ENCODE measurements at regions not wholly inside any gene's neighbourhood (a gene's known extent, or its start where the extent isn't known, plus 50 kb on each side); places are given as distances from the start of the nearest gene placed in this dataset.
"Not testable (repeated sequence)": the region's sequence is repeated elsewhere in the genome, so short reads cannot be mapped to it uniquely, and the experiment has no call there.

GRCh38 chr6:11473008-11473740 is 64.4 kb upstream of the TMEM170B start:
- 69% methylated on average over 11 of the region's 16 CpGs for WGBS (ENCODE audit: insufficient coverage)
- no peak for DNase-seq (ENCODE audit: low read depth in 4 of 6, low spot score in 6 of 6)

GRCh38 chr6:11471261-11471660 is 66.3 kb upstream of the TMEM170B start:
- H3K27me3 ChIP-seq (ENCODE audit: control insufficient read depth, insufficient read depth, low read length) = no peaks in the 10 kb centered on the region
- WGBS (ENCODE audit: insufficient coverage) = 67% methylated on average over 3 of the region's 4 CpGs
- no peak overlapping the region for H3K27ac ChIP-seq (ENCODE audit: low read depth, low read length)
- H3K36me3 ChIP-seq (ENCODE audit: control insufficient read depth, insufficient read depth, low read length) = no peaks in the 10 kb centered on the region
- no peaks in the 10 kb centered on the region for H3K9me3 ChIP-seq (ENCODE audit: control insufficient read depth, insufficient read depth, low read length)
- no peaks in the 10 kb centered on the region for H3K4me1 ChIP-seq (ENCODE audit: control insufficient read depth, insufficient read depth, low read length)
- DNase-seq (ENCODE audit: low read depth in 4 of 6, low spot score in 6 of 6) = no peak
- H3K4me3 ChIP-seq (ENCODE audit: low read depth, low read length) = no peak overlapping the region

More at GRCh38 chr6:11473008-11473740, 64.4 kb upstream of the TMEM170B start:
- H3K27me3 ChIP-seq (ENCODE audit: control insufficient read depth, insufficient read depth, low read length) = no peaks in the 10 kb centered on the region
- no peaks in the 10 kb centered on the region for H3K9me3 ChIP-seq (ENCODE audit: control insufficient read depth, insufficient read depth, low read length)
- H3K4me1 ChIP-seq (ENCODE audit: control insufficient read depth, insufficient read depth, low read length) = no peaks in the 10 kb centered on the region
- no peak overlapping the region for H3K4me3 ChIP-seq (ENCODE audit: low read depth, low read length)
- no peak overlapping the region for H3K27ac ChIP-seq (ENCODE audit: low read depth, low read length)
- H3K36me3 ChIP-seq (ENCODE audit: control insufficient read depth, insufficient read depth, low read length) = no peaks in the 10 kb centered on the region

GRCh38 chr6:11469684-11470083 is 67.9 kb upstream of the TMEM170B start:
- Histone ChIP-seq H3K36me3 (ENCODE audit: control insufficient read depth, insufficient read depth, low read length) (no peaks in the 10 kb centered on the region), H3K4me1 (ENCODE audit: control insufficient read depth, insufficient read depth, low read length) (no peaks in the 10 kb centered on the region), H3K27me3 (ENCODE audit: control insufficient read depth, insufficient read depth, low read length) (no peaks in the 10 kb centered on the region), H3K9me3 (ENCODE audit: control insufficient read depth, insufficient read depth, low read length) (no peaks in the 10 kb centered on the region), H3K4me3 (ENCODE audit: low read depth, low read length) (no peak overlapping the region), H3K27ac (ENCODE audit: low read depth, low read length) (no peak overlapping the region)
- 67% methylated on average over 1 of the region's 1 CpG for WGBS (ENCODE audit: insufficient coverage)
- no peak for DNase-seq (ENCODE audit: low read depth in 4 of 6, low spot score in 6 of 6)

GRCh38 chr6:11468271-11468670 is 69.3 kb upstream of the TMEM170B start:
- H3K4me1 ChIP-seq (ENCODE audit: control insufficient read depth, insufficient read depth, low read length); H3K4me3 ChIP-seq (ENCODE audit: low read depth, low read length); H3K27ac ChIP-seq (ENCODE audit: low read depth, low read length); H3K36me3 ChIP-seq (ENCODE audit: control insufficient read depth, insufficient read depth, low read length); H3K9me3 ChIP-seq (ENCODE audit: control insufficient read depth, insufficient read depth, low read length); DNase-seq (ENCODE audit: low read depth in 4 of 6, low spot score in 6 of 6); H3K27me3 ChIP-seq (ENCODE audit: control insufficient read depth, insufficient read depth, low read length): not testable (repeated sequence)
- no CpG with 5 or more reads among the region's 4 CpGs for WGBS (ENCODE audit: insufficient coverage)

- Histone ChIP-seq H3K4me1 (ENCODE audit: control insufficient read depth, insufficient read depth, low read length) (no peaks in the 10 kb centered on the region), H3K27ac (ENCODE audit: low read depth, low read length) (no peak overlapping the region), H3K27me3 (ENCODE audit: control insufficient read depth, insufficient read depth, low read length) (no peaks in the 10 kb centered on the region), H3K9me3 (ENCODE audit: control insufficient read depth, insufficient read depth, low read length) (no peaks in the 10 kb centered on the region), H3K36me3 (ENCODE audit: control insufficient read depth, insufficient read depth, low read length) (no peaks in the 10 kb centered on the region), H3K4me3 (ENCODE audit: low read depth, low read length) (no peak overlapping the region)
- DNase-seq (ENCODE audit: low read depth in 4 of 6, low spot score in 6 of 6) = no peak
Observed at GRCh38 chr6:11467364-11467763, 70.2 kb upstream of the TMEM170B start.

- Histone ChIP-seq H3K36me3 (ENCODE audit: control insufficient read depth, insufficient read depth, low read length) (no peaks in the 10 kb centered on the region), H3K4me1 (ENCODE audit: control insufficient read depth, insufficient read depth, low read length) (no peaks in the 10 kb centered on the region), H3K4me3 (ENCODE audit: low read depth, low read length) (no peak overlapping the region), H3K9me3 (ENCODE audit: control insufficient read depth, insufficient read depth, low read length) (no peaks in the 10 kb centered on the region), H3K27ac (ENCODE audit: low read depth, low read length) (no peak overlapping the region), H3K27me3 (ENCODE audit: control insufficient read depth, insufficient read depth, low read length) (no peaks in the 10 kb centered on the region)
- WGBS (ENCODE audit: insufficient coverage) = no CpG with 5 or more reads among the region's 4 CpGs
- no peak for DNase-seq (ENCODE audit: low read depth in 4 of 6, low spot score in 6 of 6)
Observed at GRCh38 chr6:11463398-11463780, 74.2 kb upstream of the TMEM170B start.

GRCh38 chr6:11462742-11463397 is 74.7 kb upstream of the TMEM170B start:
- DNase-seq (ENCODE audit: low read depth in 4 of 6, low spot score in 6 of 6) = no peak
- Histone ChIP-seq H3K27ac (ENCODE audit: low read depth, low read length) (no peak overlapping the region), H3K27me3 (ENCODE audit: control insufficient read depth, insufficient read depth, low read length) (no peaks in the 10 kb centered on the region), H3K4me3 (ENCODE audit: low read depth, low read length) (no peak overlapping the region), H3K9me3 (ENCODE audit: control insufficient read depth, insufficient read depth, low read length) (no peaks in the 10 kb centered on the region), H3K4me1 (ENCODE audit: control insufficient read depth, insufficient read depth, low read length) (no peaks in the 10 kb centered on the region), H3K36me3 (ENCODE audit: control insufficient read depth, insufficient read depth, low read length) (no peaks in the 10 kb centered on the region)
- WGBS (ENCODE audit: insufficient coverage) = 66% methylated on average over 4 of the region's 11 CpGs

- Histone ChIP-seq H3K4me1 (ENCODE audit: control insufficient read depth, insufficient read depth, low read length) (no peaks in the 10 kb centered on the region), H3K9me3 (ENCODE audit: control insufficient read depth, insufficient read depth, low read length) (no peaks in the 10 kb centered on the region), H3K4me3 (ENCODE audit: low read depth, low read length) (no peak overlapping the region), H3K27me3 (ENCODE audit: control insufficient read depth, insufficient read depth, low read length) (no peaks in the 10 kb centered on the region), H3K27ac (ENCODE audit: low read depth, low read length) (no peak overlapping the region), H3K36me3 (ENCODE audit: control insufficient read depth, insufficient read depth, low read length) (no peaks in the 10 kb centered on the region)
- WGBS (ENCODE audit: insufficient coverage) = 92% methylated on average over 3 of the region's 7 CpGs
- DNase-seq (ENCODE audit: low read depth in 4 of 6, low spot score in 6 of 6) = peak in 1 of 6 donors; percentile 39
Observed at GRCh38 chr6:11460837-11461661, 76.5 kb upstream of the TMEM170B start.

- Histone ChIP-seq H3K27me3 (ENCODE audit: control insufficient read depth, insufficient read depth, low read length) (no peaks in the 10 kb centered on the region), H3K4me1 (ENCODE audit: control insufficient read depth, insufficient read depth, low read length) (no peaks in the 10 kb centered on the region), H3K9me3 (ENCODE audit: control insufficient read depth, insufficient read depth, low read length) (no peaks in the 10 kb centered on the region), H3K36me3 (ENCODE audit: control insufficient read depth, insufficient read depth, low read length) (no peaks in the 10 kb centered on the region), H3K4me3 (ENCODE audit: low read depth, low read length) (no peak overlapping the region), H3K27ac (ENCODE audit: low read depth, low read length) (no peak overlapping the region)
- DNase-seq (ENCODE audit: low read depth in 4 of 6, low spot score in 6 of 6) = no peak
- 100% methylated on average over 3 of the region's 4 CpGs for WGBS (ENCODE audit: insufficient coverage)
Observed at GRCh38 chr6:11460001-11460668, 77.4 kb upstream of the TMEM170B start.
